Endothelial cell of umbilical vein (primary cell): ENCODE measurements at regions not wholly inside any gene's neighbourhood (a gene's known extent, or its start where the extent isn't known, plus 50 kb on each side); places are given as distances from the start of the nearest gene placed in this dataset.
"Not testable (repeated sequence)": the region's sequence is repeated elsewhere in the genome, so short reads cannot be mapped to it uniquely, and the experiment has no call there.

ENCODE experiments used
- BruUV-seq: library from RNA; stranded (reverse); fragments of 400-500 nt; replicated peaks from 2 replicates; lab custom pipeline; 2021; lab: Mats Ljungman, UMichigan
- CTCF ChIA-PET: fragments of 300-600, 350-600 bp; sonication (Branson Sonifier 250); formaldehyde crosslinking; loops from one replicate; lab custom pipeline; 2021; ENCODE audit warnings: antibody characterized with exemption, inconsistent platforms; lab: Charles Lee
- POLR2A ChIA-PET: fragments of 300-600, 350-600 bp; sonication (Branson Sonifier 250); formaldehyde crosslinking; loops from one replicate; lab custom pipeline; 2021; ENCODE audit warnings: antibody characterized with exemption, inconsistent platforms; lab: Charles Lee
- DNase-seq: peaks from one replicate; pipeline ENCODE4 v3.0.0-alpha.2; 2011; ENCODE audit warnings: low read depth, low spot score
- FAIRE-seq: peaks from 2 replicates; lab custom pipeline; 2011; peaks lifted over from hg19 to GRCh38; lab: Jason Lieb, UNC
- H2AFZ ChIP-seq: 2 replicates; pipeline ENCODE4 v1.6.0; 2012; ENCODE audit warnings: low read depth, low read length, control low read depth, inconsistent platforms
- H3K27ac ChIP-seq: 2 replicates; pipeline ENCODE4 v1.5.1; 2011; ENCODE audit warnings: low read depth, mild to moderate bottlenecking, control low read depth, low read length, moderate library complexity; ENCODE audit not compliant: insufficient read depth
- H3K27me3 ChIP-seq, 2 experiments: 2 replicates each; pipeline versions ENCODE4 v1.6.0 to v1.6.1; 2011; ENCODE audit warnings: low read length in 2 of 2, mixed read lengths in 1 of 2; ENCODE audit not compliant: control insufficient read depth in 2 of 2, insufficient read depth in 2 of 2
- H3K36me3 ChIP-seq, 2 experiments: 2 replicates in 1 of 2; 3 replicates in 1 of 2; pipeline ENCODE4 v1.5.1; 2011; ENCODE audit warnings: low read length in 2 of 2, mild to moderate bottlenecking in 1 of 2, moderate library complexity in 1 of 2; ENCODE audit not compliant: control insufficient read depth in 2 of 2, insufficient read depth in 2 of 2; ENCODE audit errors: extremely low read depth in 1 of 2
- H3K4me1 ChIP-seq: 3 replicates; pipeline ENCODE4 v1.5.1; 2011; ENCODE audit warnings: mild to moderate bottlenecking, low read length; ENCODE audit not compliant: control insufficient read depth, insufficient read depth; ENCODE audit errors: extremely low read depth
- H3K4me2 ChIP-seq: 2 replicates; pipeline ENCODE4 v1.6.1; 2011; ENCODE audit warnings: low read length, control low read depth, mixed read lengths; ENCODE audit not compliant: insufficient read depth
- H3K4me3 ChIP-seq, 3 experiments: fragments of 200-600 bp in 1 of 3; sonication (generic), shearing (Covaris generic) in 1 of 3; replicated peaks in 1 of 3; 2 replicates each; pipeline ENCODE4 v1.5.1; 2011 to 2016; ENCODE audit warnings: control low read depth in 3 of 3, low read length in 3 of 3, mild to moderate bottlenecking in 2 of 3, inconsistent platforms in 1 of 3, low read depth in 1 of 3, moderate library complexity in 1 of 3; ENCODE audit not compliant: insufficient read depth in 1 of 3
- H3K79me2 ChIP-seq: 2 replicates; pipeline ENCODE4 v1.6.0; 2012; ENCODE audit warnings: low read length, inconsistent platforms; ENCODE audit not compliant: control insufficient read depth, insufficient read depth
- H3K9ac ChIP-seq: replicated peaks from 2 replicates; pipeline ENCODE3; 2011; ENCODE audit warnings: low read length, control low read depth; ENCODE audit not compliant: insufficient read depth; ENCODE audit errors: extremely low read depth
- H3K9me1 ChIP-seq: replicated peaks from 3 replicates; pipeline ENCODE4 v1.6.0; 2011; ENCODE audit warnings: mild to moderate bottlenecking, low read length; ENCODE audit not compliant: control insufficient read depth, insufficient read depth; ENCODE audit errors: extremely low read depth
- H3K9me3 ChIP-seq: replicated peaks from 2 replicates; pipeline ENCODE4 v1.5.1; 2012; ENCODE audit warnings: low read length, inconsistent platforms; ENCODE audit not compliant: control insufficient read depth, insufficient read depth
- H4K20me1 ChIP-seq: replicated peaks from 2 replicates; pipeline ENCODE3; 2011; ENCODE audit warnings: mild to moderate bottlenecking, low read length; ENCODE audit not compliant: control insufficient read depth, insufficient read depth; ENCODE audit errors: extremely low read depth
- MYC ChIP-seq: IDR thresholded peaks from one replicate; pipeline ENCODE4 v1.6.1; 2011; ENCODE audit warnings: mild to moderate bottlenecking, low read depth, low read length
- POLR2A ChIP-seq: IDR thresholded peaks from 2 replicates; pipeline ENCODE4 v1.6.1; 2012; ENCODE audit warnings: low read depth, mild to moderate bottlenecking, control low read depth, low read length
- dilution Hi-C: fragments of 300-500 bp; cut with MboI; formaldehyde crosslinking; loops from one replicate; pipeline ENCODE4 v1.15.0; 2019; ENCODE audit warnings: low sequenced_read_pairs; ENCODE audit not compliant: extremely low pct_ligation_motif_present
- intact Hi-C: fragments of 100-400 bp; cut with micrococcal nuclease; formaldehyde crosslinking; loops from one replicate; pipeline ENCODE4 v1.10.0; 2022

GRCh38 chr1:117760485-117760884, 154.6 kb downstream of the TENT5C start:
- H2AFZ ChIP-seq, result no peak overlapping the region
- H3K27ac ChIP-seq, result no peak overlapping the region
- H3K4me2 ChIP-seq, result no peak overlapping the region
- POLR2A ChIA-PET, result no interaction called here
- no peak overlapping the region for H3K4me3 ChIP-seq
- no peak for DNase-seq
- H4K20me1 ChIP-seq, result no peaks in the 10 kb centered on the region
- no TSS peak for BruUV-seq
- no peak for TF ChIP-seq POLR2A
- no peak for TF ChIP-seq MYC
- H3K27me3 ChIP-seq, result peaks cover 7 to 10% of the 10 kb centered on the region in 2 experiments
- no peaks in the 10 kb centered on the region for H3K36me3 ChIP-seq
- H3K9me1 ChIP-seq, result no peaks in the 10 kb centered on the region
- H3K79me2 ChIP-seq, result no peaks in the 10 kb centered on the region
- FAIRE-seq, result no peak
- H3K4me1 ChIP-seq, result peaks cover 5% of the 10 kb centered on the region
- intact Hi-C loops (no loop called here), dilution Hi-C loops (loop anchor here (25.0 kb wide), 1 partner anchor 223 kb away; no protein-coding TSS in a partner anchor)
- no peaks in the 10 kb centered on the region for H3K9me3 ChIP-seq
- H3K9ac ChIP-seq, result no peak overlapping the region
- CTCF ChIA-PET, result interaction anchor here (2.2 to 10.6 kb wide), 3 partner anchors 136 to 248 kb away, joined by 15 to 398 read pairs (median 47); no protein-coding TSS in a partner anchor

- H3K79me2 ChIP-seq, H3K9ac ChIP-seq, H2AFZ ChIP-seq, H3K9me3 ChIP-seq, H4K20me1 ChIP-seq, H3K4me1 ChIP-seq, FAIRE-seq, H3K4me3 ChIP-seq, H3K36me3 ChIP-seq, H3K9me1 ChIP-seq, H3K27me3 ChIP-seq, intact Hi-C loops, DNase-seq, H3K27ac ChIP-seq, H3K4me2 ChIP-seq, POLR2A ChIA-PET, BruUV-seq: not testable (repeated sequence)
- dilution Hi-C loops, result loop anchor here (25.0 kb wide), 1 partner anchor 230 kb away; no protein-coding TSS in a partner anchor
- CTCF ChIA-PET, result interaction anchor here (1.1 to 2.7 kb wide), 2 partner anchors 10 to 13 kb away, joined by 3 to 11 read pairs; no protein-coding TSS in a partner anchor
Measured at GRCh38 chr1:117767756-117768155, 161.7 kb downstream of the GDAP2 start.
